ENCODE measurements at regions not wholly inside any gene's neighbourhood (a gene's known extent, or its start where the extent isn't known, plus 50 kb on each side); places are given as distances from the start of the nearest gene placed in this dataset.

- DNase-seq (ENCODE audit: low read depth) (no peak), FAIRE-seq (no peak)
- H3K27me3 ChIP-seq (ENCODE audit: control insufficient read depth, insufficient read depth, low read length): no peaks in the 10 kb centered on the region
- H3K36me3 ChIP-seq (ENCODE audit: control insufficient read depth, insufficient read depth, low read length): no peaks in the 10 kb centered on the region
- TF ChIP-seq CTCF (IDR thresholded peaks at IDR 0.05; ENCODE audit: insufficient read depth, low read length, severe bottlenecking): no peak
- H3K4me3 ChIP-seq (ENCODE audit: low read depth, low read length): no peak overlapping the region
These were observed 325.7 kb upstream of the LYPLAL1 start for GRCh38 chr1:218848009-218848408.

- no peak overlapping the region for H3K4me3 ChIP-seq (ENCODE audit: low read depth, low read length)
- DNase-seq (ENCODE audit: low read depth) (no peak), FAIRE-seq (no peak)
- TF ChIP-seq CTCF (IDR thresholded peaks at IDR 0.05; ENCODE audit: insufficient read depth, low read length, severe bottlenecking): no peak
- no peaks in the 10 kb centered on the region for H3K36me3 ChIP-seq (ENCODE audit: control insufficient read depth, insufficient read depth, low read length)
- no peaks in the 10 kb centered on the region for H3K27me3 ChIP-seq (ENCODE audit: control insufficient read depth, insufficient read depth, low read length)
These were observed 323.3 kb upstream of the LYPLAL1 start for GRCh38 chr1:218850367-218850766.

GRCh38 chr1:218851586-218851985, 322.1 kb upstream of the LYPLAL1 start:
- FAIRE-seq (no peak), DNase-seq (ENCODE audit: low read depth) (no peak)
- Histone ChIP-seq H3K36me3 (ENCODE audit: control insufficient read depth, insufficient read depth, low read length) (no peaks in the 10 kb centered on the region), H3K4me3 (ENCODE audit: low read depth, low read length) (no peak overlapping the region), H3K27me3 (ENCODE audit: control insufficient read depth, insufficient read depth, low read length) (no peaks in the 10 kb centered on the region)
- TF ChIP-seq CTCF (IDR thresholded peaks at IDR 0.05; ENCODE audit: insufficient read depth, low read length, severe bottlenecking): no peak

GRCh38 chr1:218852527-218852926, 321.2 kb upstream of the LYPLAL1 start:
- DNase-seq (ENCODE audit: low read depth): no peak
- TF ChIP-seq CTCF (IDR thresholded peaks at IDR 0.05; ENCODE audit: insufficient read depth, low read length, severe bottlenecking): no peak
- no peaks in the 10 kb centered on the region for H3K27me3 ChIP-seq (ENCODE audit: control insufficient read depth, insufficient read depth, low read length)
- no peak overlapping the region for H3K4me3 ChIP-seq (ENCODE audit: low read depth, low read length)
- FAIRE-seq: no peak
- H3K36me3 ChIP-seq (ENCODE audit: control insufficient read depth, insufficient read depth, low read length): no peaks in the 10 kb centered on the region

GRCh38 chr1:218863987-218864386, 309.7 kb upstream of the LYPLAL1 start:
- DNase-seq (ENCODE audit: low read depth): peak; percentile 27
- TF ChIP-seq CTCF (IDR thresholded peaks at IDR 0.05; ENCODE audit: insufficient read depth, low read length, severe bottlenecking): no peak
- no peak for FAIRE-seq

GRCh38 chr1:218865591-218865990, 308.1 kb upstream of the LYPLAL1 start:
- H3K4me3 ChIP-seq (ENCODE audit: low read depth, low read length): no peak overlapping the region
- TF ChIP-seq CTCF (IDR thresholded peaks at IDR 0.05; ENCODE audit: insufficient read depth, low read length, severe bottlenecking): no peak
- DNase-seq (ENCODE audit: low read depth) (peak; percentile 68), FAIRE-seq (no peak)
- no peaks in the 10 kb centered on the region for H3K27me3 ChIP-seq (ENCODE audit: control insufficient read depth, insufficient read depth, low read length)
- no peaks in the 10 kb centered on the region for H3K36me3 ChIP-seq (ENCODE audit: control insufficient read depth, insufficient read depth, low read length)

More at GRCh38 chr1:218863987-218864386, 309.7 kb upstream of the LYPLAL1 start:
- H3K36me3 ChIP-seq (ENCODE audit: control insufficient read depth, insufficient read depth, low read length): no peaks in the 10 kb centered on the region
- H3K27me3 ChIP-seq (ENCODE audit: control insufficient read depth, insufficient read depth, low read length): no peaks in the 10 kb centered on the region
- no peak overlapping the region for H3K4me3 ChIP-seq (ENCODE audit: low read depth, low read length)

All from bronchial epithelial cell (primary cell).